GM18520 (cell line): ENCODE measurements at regions not wholly inside any gene's neighbourhood (a gene's known extent, or its start where the extent isn't known, plus 50 kb on each side); places are given as distances from the start of the nearest gene placed in this dataset.
"Not testable (repeated sequence)": the region's sequence is repeated elsewhere in the genome, so short reads cannot be mapped to it uniquely, and the experiment has no call there.

Experiments
- ATAC-seq: cut with Tn5 transposase; IDR thresholded peaks from one replicate; pipeline ENCODE4 v1.9.1; 2021; ENCODE audit not compliant: unreplicated experiment

GRCh38 chr22:22371031-22371541 is 126.5 kb downstream of the VPREB1 start:
- ATAC-seq, result no peak

- no peak for ATAC-seq
These were observed 127.5 kb downstream of the VPREB1 start for GRCh38 chr22:22372086-22372485.

GRCh38 chr22:22374163-22374562 is 129.6 kb downstream of the VPREB1 start:
- ATAC-seq, result no peak

GRCh38 chr22:22374579-22374978 is 130.0 kb downstream of the VPREB1 start:
- no peak for ATAC-seq

GRCh38 chr22:22375576-22376351 is 131.2 kb downstream of the VPREB1 start:
- ATAC-seq, result no peak

GRCh38 chr22:22376352-22376706 is 131.7 kb downstream of the VPREB1 start:
- ATAC-seq, result no peak

GRCh38 chr22:22376884-22377283 is 131.7 kb downstream of the ZNF280B start:
- ATAC-seq, result not testable (repeated sequence)

- ATAC-seq, result no peak
These were observed 131.2 kb downstream of the ZNF280B start for GRCh38 chr22:22377335-22377734.

- no peak for ATAC-seq
These were observed 129.8 kb downstream of the ZNF280B start for GRCh38 chr22:22378446-22379415.

- no peak for ATAC-seq
These were observed 128.2 kb downstream of the ZNF280B start for GRCh38 chr22:22380098-22381030.

GRCh38 chr22:22381292-22381691 is 127.2 kb downstream of the ZNF280B start:
- not testable (repeated sequence) for ATAC-seq

GRCh38 chr22:22384267-22384666 is 124.3 kb downstream of the ZNF280B start:
- no peak for ATAC-seq

- ATAC-seq, result no peak
These were observed 123.8 kb downstream of the ZNF280B start for GRCh38 chr22:22384668-22385244.

- no peak for ATAC-seq
These were observed 121.7 kb downstream of the ZNF280B start for GRCh38 chr22:22386602-22387385.

- ATAC-seq, result no peak
These were observed 121.2 kb downstream of the ZNF280B start for GRCh38 chr22:22387386-22387736.

GRCh38 chr22:22388090-22388489 is 120.5 kb downstream of the ZNF280B start:
- no peak for ATAC-seq

- no peak for ATAC-seq
These were observed 120.0 kb downstream of the ZNF280B start for GRCh38 chr22:22388494-22388893.

GRCh38 chr22:22389467-22389866 is 119.1 kb downstream of the ZNF280B start:
- ATAC-seq, result no peak

- no peak for ATAC-seq
These were observed 117.6 kb downstream of the ZNF280B start for GRCh38 chr22:22390989-22391388.

GRCh38 chr22:22391543-22391942 is 117.0 kb downstream of the ZNF280B start:
- ATAC-seq, result no peak
